Stimulated activated CD4-positive, alpha-beta T cell treated with anti-CD3 and anti-CD28 coated beads, Interleukin-1b, Interleukin-23, amount 100 ng/mL, for 4 hours (primary cell): ENCODE measurements at regions not wholly inside any gene's neighbourhood (a gene's known extent, or its start where the extent isn't known, plus 50 kb on each side); places are given as distances from the start of the nearest gene placed in this dataset.

Source experiments
- DNase-seq, 2 donors: peaks; one replicate each; pipeline ENCODE4 v3.0.0-alpha.2; 2020; ENCODE audit warnings: low read depth in 2 of 2

GRCh38 chr2:220167956-220168355 lies 540.5 kb downstream of the SLC4A3 start:
- DNase-seq: no peak

GRCh38 chr2:220168891-220169546 lies 541.6 kb downstream of the SLC4A3 start:
- no peak for DNase-seq

GRCh38 chr2:220174826-220175225 lies 547.4 kb downstream of the SLC4A3 start:
- DNase-seq: no peak

- no peak for DNase-seq
Measured at GRCh38 chr2:220175967-220176366, 548.5 kb downstream of the SLC4A3 start.

GRCh38 chr2:220178991-220179695 lies 551.7 kb downstream of the SLC4A3 start:
- no peak for DNase-seq

GRCh38 chr2:220181165-220181564 lies 553.7 kb downstream of the SLC4A3 start:
- no peak for DNase-seq

GRCh38 chr2:220182790-220183189 lies 555.4 kb downstream of the SLC4A3 start:
- DNase-seq: no peak

GRCh38 chr2:220185766-220186305 lies 558.4 kb downstream of the SLC4A3 start:
- DNase-seq: no peak

- DNase-seq: no peak
Measured at GRCh38 chr2:220188031-220188430, 560.6 kb downstream of the SLC4A3 start.

GRCh38 chr2:220191031-220191430 lies 563.6 kb downstream of the SLC4A3 start:
- no peak for DNase-seq

GRCh38 chr2:220191737-220192136 lies 564.3 kb downstream of the SLC4A3 start:
- no peak for DNase-seq

- DNase-seq: no peak
Measured at GRCh38 chr2:220192994-220193753, 565.7 kb downstream of the SLC4A3 start.

GRCh38 chr2:220194630-220195584 lies 567.5 kb downstream of the SLC4A3 start:
- DNase-seq: no peak

GRCh38 chr2:220198896-220199295 lies 571.5 kb downstream of the SLC4A3 start:
- DNase-seq: no peak

GRCh38 chr2:220202066-220202465 lies 574.6 kb downstream of the SLC4A3 start:
- no peak for DNase-seq

GRCh38 chr2:220209093-220209492 lies 581.7 kb downstream of the SLC4A3 start:
- DNase-seq: no peak

GRCh38 chr2:220209751-220210150 lies 582.3 kb downstream of the SLC4A3 start:
- DNase-seq: no peak

GRCh38 chr2:220212296-220213080 lies 585.1 kb downstream of the SLC4A3 start:
- no peak for DNase-seq

GRCh38 chr2:220215785-220216184 lies 588.4 kb downstream of the SLC4A3 start:
- no peak for DNase-seq

- no peak for DNase-seq
Measured at GRCh38 chr2:220219371-220219770, 591.9 kb downstream of the SLC4A3 start.

GRCh38 chr2:220220009-220220408 lies 592.6 kb downstream of the SLC4A3 start:
- DNase-seq: no peak
